HEK293 (cell line): ENCODE measurements at regions not wholly inside any gene's neighbourhood (a gene's known extent, or its start where the extent isn't known, plus 50 kb on each side); places are given as distances from the start of the nearest gene placed in this dataset.

ENCODE experiments used
- CTCF ChIA-PET: fragments of 350-600 bp; formaldehyde crosslinking; extraction: SDS; loops from one replicate; lab custom pipeline; 2021; ENCODE audit warnings: antibody characterized with exemption; lab: Yijun Ruan, JAX
- POLR2A ChIA-PET: fragments of 300-600 bp; formaldehyde crosslinking; extraction: SDS; loops from one replicate; lab custom pipeline; 2020; ENCODE audit warnings: antibody characterized with exemption, inconsistent platforms; lab: Yijun Ruan, JAX
- H3K27ac ChIP-seq: fragments of 200-500 bp; sonication (Bioruptor generic); 2 replicates; pipeline ENCODE4 v1.5.1; 2014; ENCODE audit warnings: low read depth, low read length, control low read depth, inconsistent platforms; ENCODE audit errors: extremely low read depth
- H3K36me3 ChIP-seq, 2 experiments: fragments of 200-500 bp in 1 of 2; sonication (Bioruptor generic) in 1 of 2; 1 replicate in 1 of 2; 2 replicates in 1 of 2; pipeline ENCODE4 v1.5.1; 2014 to 2017; ENCODE audit warnings: inconsistent platforms in 2 of 2, low read length in 2 of 2; ENCODE audit not compliant: control insufficient read depth in 2 of 2, insufficient read depth in 1 of 2
- H3K4me1 ChIP-seq: fragments of 200-500 bp; sonication (Bioruptor generic); 2 replicates; pipeline ENCODE4 v1.5.1; 2014; ENCODE audit warnings: mild to moderate bottlenecking, low read length, inconsistent platforms; ENCODE audit not compliant: control insufficient read depth, insufficient read depth
- H3K4me3 ChIP-seq: 2 replicates; pipeline ENCODE4 v1.5.1; 2011; ENCODE audit warnings: low read depth, mild to moderate bottlenecking, control low read depth, low read length, moderate library complexity
- H3K9me3 ChIP-seq: fragments of 200-500 bp; sonication (Bioruptor generic); 2 replicates; pipeline ENCODE4 v1.5.1; 2014; ENCODE audit warnings: low read depth, low read length, inconsistent platforms; ENCODE audit not compliant: control insufficient read depth, insufficient read depth
- BCL11B ChIP-seq: fragments of 450-650 bp; formaldehyde crosslinking; IDR thresholded peaks from 2 replicates; pipeline ENCODE4 v1.5.1; 2016; ENCODE audit warnings: low read depth, missing biosample characterization, missing genetic modification characterization
- EGR2 ChIP-seq: fragments of 450-650 bp; formaldehyde crosslinking; IDR thresholded peaks from 2 replicates; pipeline ENCODE4 v1.5.1; 2016; ENCODE audit warnings: low read depth, missing biosample characterization, missing genetic modification characterization
- MYNN ChIP-seq: fragments of 450-650 bp; formaldehyde crosslinking; IDR thresholded peaks from 2 replicates; pipeline ENCODE4 v1.5.1; 2016; ENCODE audit warnings: missing biosample characterization, missing genetic modification characterization, borderline replicate concordance
- RBAK ChIP-seq: fragments of 450-650 bp; formaldehyde crosslinking; IDR thresholded peaks from 2 replicates; pipeline ENCODE4 v1.5.1; 2016; ENCODE audit warnings: missing biosample characterization, missing genetic modification characterization
- REST ChIP-seq: fragments of 450-650 bp; formaldehyde crosslinking; IDR thresholded peaks from 2 replicates; pipeline ENCODE4 v1.5.1; 2016; ENCODE audit warnings: missing biosample characterization, missing genetic modification characterization
- WT1 ChIP-seq: fragments of 450-650 bp; formaldehyde crosslinking; IDR thresholded peaks from 2 replicates; pipeline ENCODE4 v1.5.1; 2016; ENCODE audit warnings: missing biosample characterization, missing genetic modification characterization
- YY2 ChIP-seq: fragments of 450-650 bp; formaldehyde crosslinking; IDR thresholded peaks from 2 replicates; pipeline ENCODE4 v1.5.1; 2016; ENCODE audit warnings: missing biosample characterization, missing genetic modification characterization
- ZBTB10 ChIP-seq: fragments of 450-650 bp; formaldehyde crosslinking; IDR thresholded peaks from 2 replicates; pipeline ENCODE4 v1.5.1; 2016; ENCODE audit warnings: missing biosample characterization, missing genetic modification characterization
- ZFHX2 ChIP-seq: fragments of 450-650 bp; formaldehyde crosslinking; conservative IDR thresholded peaks from 2 replicates; pipeline ENCODE4 v1.5.1; 2016; ENCODE audit warnings: missing biosample characterization, missing genetic modification characterization
- ZFP3 ChIP-seq: fragments of 450-650 bp; formaldehyde crosslinking; IDR thresholded peaks from 2 replicates; pipeline ENCODE4 v1.5.1; 2016; ENCODE audit warnings: low read depth, missing biosample characterization, missing genetic modification characterization
- ZNF121 ChIP-seq: fragments of 450-650 bp; formaldehyde crosslinking; IDR thresholded peaks from 2 replicates; pipeline ENCODE4 v1.5.1; 2016; ENCODE audit warnings: missing biosample characterization, missing genetic modification characterization
- ZNF18 ChIP-seq: fragments of 450-650 bp; formaldehyde crosslinking; IDR thresholded peaks from 2 replicates; pipeline ENCODE4 v1.5.1; 2016; ENCODE audit warnings: missing biosample characterization, missing genetic modification characterization
- ZNF184 ChIP-seq: fragments of 450-650 bp; IDR thresholded peaks from 2 replicates; pipeline ENCODE4 v1.5.1; 2018; ENCODE audit warnings: missing biosample characterization, mild to moderate bottlenecking, missing genetic modification characterization
- ZNF473 ChIP-seq: fragments of 450-650 bp; formaldehyde crosslinking; IDR thresholded peaks from 2 replicates; pipeline ENCODE4 v1.5.1; 2017; ENCODE audit warnings: missing biosample characterization, missing genetic modification characterization
- ZNF488 ChIP-seq: fragments of 450-650 bp; formaldehyde crosslinking; IDR thresholded peaks from 2 replicates; pipeline ENCODE4 v1.5.1; 2016; ENCODE audit warnings: missing biosample characterization, missing genetic modification characterization
- ZNF521 ChIP-seq: fragments of 450-650 bp; formaldehyde crosslinking; IDR thresholded peaks from 2 replicates; pipeline ENCODE4 v1.5.1; 2017; ENCODE audit warnings: missing biosample characterization, mild to moderate bottlenecking, missing genetic modification characterization
- ZNF624 ChIP-seq: fragments of 450-650 bp; formaldehyde crosslinking; IDR thresholded peaks from 2 replicates; pipeline ENCODE4 v1.5.1; 2017; ENCODE audit warnings: missing biosample characterization, missing genetic modification characterization
- ZNF707 ChIP-seq: fragments of 450-650 bp; formaldehyde crosslinking; IDR thresholded peaks from 2 replicates; pipeline ENCODE4 v1.5.1; 2016; ENCODE audit warnings: missing biosample characterization, missing genetic modification characterization
- ZSCAN16 ChIP-seq: fragments of 450-650 bp; formaldehyde crosslinking; IDR thresholded peaks from 2 replicates; pipeline ENCODE4 v1.5.1; 2016; ENCODE audit warnings: missing biosample characterization, missing genetic modification characterization
- ZSCAN5A ChIP-seq: fragments of 450-650 bp; formaldehyde crosslinking; IDR thresholded peaks from 2 replicates; pipeline ENCODE4 v1.5.1; 2016; ENCODE audit warnings: missing biosample characterization, missing genetic modification characterization

- no peak for TF ChIP-seq MYNN (tag by site-specific recombination)
- no peak for TF ChIP-seq ZNF121 (tag by site-specific recombination)
- TF ChIP-seq WT1 (tag by site-specific recombination), result no peak
- no peak for TF ChIP-seq YY2
Observed at GRCh38 chr18:25805939-25806338, 284.5 kb downstream of the SS18 start (continued).

GRCh38 chr18:25805323-25805722 is 285.1 kb downstream of the SS18 start:
- no peaks in the 10 kb centered on the region for H3K36me3 ChIP-seq
- ChIA-PET CTCF (no interaction called here), POLR2A (no interaction called here)
- H3K9me3 ChIP-seq, result no peaks in the 10 kb centered on the region
- H3K4me3 ChIP-seq, result no peak overlapping the region
- no peak overlapping the region for H3K27ac ChIP-seq
- H3K4me1 ChIP-seq, result no peaks in the 10 kb centered on the region
- TF ChIP-seq ZNF488 (tag by site-specific recombination), result no peak
- no peak for TF ChIP-seq BCL11B (tag by site-specific recombination)
- no peak for TF ChIP-seq ZNF707 (tag by site-specific recombination)
- TF ChIP-seq ZSCAN16 (tag by site-specific recombination), result no peak
- TF ChIP-seq ZFP3 (tag by site-specific recombination), result no peak
- TF ChIP-seq ZNF624 (tag by site-specific recombination), result no peak
- TF ChIP-seq RBAK, result no peak
- peak; percentile 43 for TF ChIP-seq ZFHX2 (tag by site-specific recombination)
- TF ChIP-seq ZNF473 (tag by site-specific recombination), result no peak
- TF ChIP-seq ZNF184 (tag by site-specific recombination), result no peak
- 0 out of 2 replicates have a peak, but pooled peaks have one; percentile 13 for TF ChIP-seq EGR2 (tag by site-specific recombination)

- CTCF ChIA-PET, result no interaction called here
Observed at GRCh38 chr18:25799231-25799630, 291.2 kb downstream of the SS18 start.

GRCh38 chr18:25798046-25798445 is 292.4 kb downstream of the SS18 start:
- POLR2A ChIA-PET, result no interaction called here
- H3K27ac ChIP-seq, result no peak overlapping the region
- H3K4me1 ChIP-seq, result no peaks in the 10 kb centered on the region
- CTCF ChIA-PET, result interaction anchor here (0.7 kb wide), 2 partner anchors 93 to 249 kb away, joined by 3 to 4 read pairs; no protein-coding TSS in a partner anchor
- H3K4me3 ChIP-seq, result no peak overlapping the region
- H3K9me3 ChIP-seq, result no peaks in the 10 kb centered on the region
- H3K36me3 ChIP-seq, result no peaks in the 10 kb centered on the region
- no peak for TF ChIP-seq ZNF18 (tag by site-specific recombination)
- no peak for TF ChIP-seq ZFP3 (tag by site-specific recombination)
- no peak for TF ChIP-seq REST
- no peak for TF ChIP-seq ZBTB10 (tag by site-specific recombination)
- no peak for TF ChIP-seq ZNF521 (tag by site-specific recombination)

More at GRCh38 chr18:25799231-25799630, 291.2 kb downstream of the SS18 start:
- no peaks in the 10 kb centered on the region for H3K4me1 ChIP-seq
- H3K27ac ChIP-seq, result no peak overlapping the region
- H3K9me3 ChIP-seq, result no peaks in the 10 kb centered on the region
- POLR2A ChIA-PET, result no interaction called here
- no peak overlapping the region for H3K4me3 ChIP-seq
- no peaks in the 10 kb centered on the region for H3K36me3 ChIP-seq
- TF ChIP-seq ZSCAN5A (tag by site-specific recombination), result no peak
